PC-3 (cell line): ENCODE measurements at regions not wholly inside any gene's neighbourhood (a gene's known extent, or its start where the extent isn't known, plus 50 kb on each side); places are given as distances from the start of the nearest gene placed in this dataset.

Experiments used
- EZH2 ChIP-seq: fragments of 300-600 bp; sonication (generic); IDR thresholded peaks from one replicate; pipeline ENCODE4 v1.6.1; 2017; ENCODE audit warnings: antibody characterized with exemption, mild to moderate bottlenecking, low read length; ENCODE audit not compliant: unreplicated experiment
- TF ChIP-seq, protein P1 (sequence below): fragments of 300-600 bp; sonication (generic); conservative IDR thresholded peaks from 2 replicates; pipeline ENCODE4 v1.5.1; 2017; ENCODE audit warnings: antibody characterized with exemption, low read depth, mild to moderate bottlenecking, low read length

DNA sequence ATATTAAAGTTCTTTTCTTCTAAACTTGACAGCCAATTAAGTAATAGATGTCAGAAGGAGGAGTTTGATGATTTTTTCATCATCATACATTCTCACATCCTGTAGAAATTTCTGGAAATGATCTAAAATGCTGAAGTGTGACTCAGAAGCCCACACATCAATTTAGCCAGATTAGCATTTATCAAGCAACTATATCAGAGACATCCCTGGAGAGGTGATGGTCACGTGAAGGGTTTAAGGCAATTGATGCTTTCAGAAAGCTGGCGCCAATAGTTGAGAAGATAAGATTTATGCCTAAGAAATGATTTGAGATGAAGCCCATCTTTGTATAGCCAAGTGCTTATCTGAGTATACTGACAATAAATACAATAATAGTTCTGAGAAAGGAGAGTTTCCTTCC, 162.9 kb upstream of the RORB start:
- TF ChIP-seq, protein P1, sequence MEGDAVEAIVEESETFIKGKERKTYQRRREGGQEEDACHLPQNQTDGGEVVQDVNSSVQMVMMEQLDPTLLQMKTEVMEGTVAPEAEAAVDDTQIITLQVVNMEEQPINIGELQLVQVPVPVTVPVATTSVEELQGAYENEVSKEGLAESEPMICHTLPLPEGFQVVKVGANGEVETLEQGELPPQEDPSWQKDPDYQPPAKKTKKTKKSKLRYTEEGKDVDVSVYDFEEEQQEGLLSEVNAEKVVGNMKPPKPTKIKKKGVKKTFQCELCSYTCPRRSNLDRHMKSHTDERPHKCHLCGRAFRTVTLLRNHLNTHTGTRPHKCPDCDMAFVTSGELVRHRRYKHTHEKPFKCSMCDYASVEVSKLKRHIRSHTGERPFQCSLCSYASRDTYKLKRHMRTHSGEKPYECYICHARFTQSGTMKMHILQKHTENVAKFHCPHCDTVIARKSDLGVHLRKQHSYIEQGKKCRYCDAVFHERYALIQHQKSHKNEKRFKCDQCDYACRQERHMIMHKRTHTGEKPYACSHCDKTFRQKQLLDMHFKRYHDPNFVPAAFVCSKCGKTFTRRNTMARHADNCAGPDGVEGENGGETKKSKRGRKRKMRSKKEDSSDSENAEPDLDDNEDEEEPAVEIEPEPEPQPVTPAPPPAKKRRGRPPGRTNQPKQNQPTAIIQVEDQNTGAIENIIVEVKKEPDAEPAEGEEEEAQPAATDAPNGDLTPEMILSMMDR = no peak
- no peak for TF ChIP-seq EZH2
